D721Med (cell line): ENCODE measurements at regions not wholly inside any gene's neighbourhood (a gene's known extent, or its start where the extent isn't known, plus 50 kb on each side); places are given as distances from the start of the nearest gene placed in this dataset.

ENCODE experiments used
- DNase-seq: peaks from one replicate; pipeline ENCODE4 v3.0.0; 2011; ENCODE audit warnings: low spot score; ENCODE audit not compliant: insufficient read length
- FAIRE-seq: peaks from 2 replicates; lab custom pipeline; 2011; peaks lifted over from hg19 to GRCh38; lab: Jason Lieb, UNC
- TF ChIP-seq, protein P1 (sequence below): IDR thresholded peaks from 2 replicates; pipeline ENCODE4 v1.5.1; 2012; ENCODE audit warnings: mild to moderate bottlenecking, control low read depth; ENCODE audit not compliant: insufficient read depth; ENCODE audit errors: missing control alignments

DNA sequence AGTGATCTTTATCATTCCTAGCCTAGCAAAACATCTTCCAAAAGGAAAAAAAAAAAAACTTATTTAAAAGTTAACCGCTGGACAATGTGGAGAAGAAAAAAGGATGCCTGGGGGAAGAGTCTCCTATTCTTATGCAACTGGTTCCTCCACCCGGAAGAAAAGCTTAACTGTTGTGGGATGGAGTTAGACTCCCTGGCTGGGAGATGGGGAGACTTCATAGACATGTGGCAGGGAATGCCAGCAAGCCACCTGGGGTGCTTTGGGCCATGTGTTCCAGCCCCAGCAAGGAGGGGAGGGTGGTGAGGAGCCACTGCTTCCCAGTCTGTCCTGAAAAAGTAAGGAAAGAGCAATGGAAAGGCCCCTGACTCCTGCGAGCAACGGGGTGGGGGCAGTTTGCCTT is 119.4 kb upstream of the SPIN4 start:
- TF ChIP-seq, protein P1, sequence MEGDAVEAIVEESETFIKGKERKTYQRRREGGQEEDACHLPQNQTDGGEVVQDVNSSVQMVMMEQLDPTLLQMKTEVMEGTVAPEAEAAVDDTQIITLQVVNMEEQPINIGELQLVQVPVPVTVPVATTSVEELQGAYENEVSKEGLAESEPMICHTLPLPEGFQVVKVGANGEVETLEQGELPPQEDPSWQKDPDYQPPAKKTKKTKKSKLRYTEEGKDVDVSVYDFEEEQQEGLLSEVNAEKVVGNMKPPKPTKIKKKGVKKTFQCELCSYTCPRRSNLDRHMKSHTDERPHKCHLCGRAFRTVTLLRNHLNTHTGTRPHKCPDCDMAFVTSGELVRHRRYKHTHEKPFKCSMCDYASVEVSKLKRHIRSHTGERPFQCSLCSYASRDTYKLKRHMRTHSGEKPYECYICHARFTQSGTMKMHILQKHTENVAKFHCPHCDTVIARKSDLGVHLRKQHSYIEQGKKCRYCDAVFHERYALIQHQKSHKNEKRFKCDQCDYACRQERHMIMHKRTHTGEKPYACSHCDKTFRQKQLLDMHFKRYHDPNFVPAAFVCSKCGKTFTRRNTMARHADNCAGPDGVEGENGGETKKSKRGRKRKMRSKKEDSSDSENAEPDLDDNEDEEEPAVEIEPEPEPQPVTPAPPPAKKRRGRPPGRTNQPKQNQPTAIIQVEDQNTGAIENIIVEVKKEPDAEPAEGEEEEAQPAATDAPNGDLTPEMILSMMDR: no peak
- FAIRE-seq (no peak), DNase-seq (no peak)

DNA sequence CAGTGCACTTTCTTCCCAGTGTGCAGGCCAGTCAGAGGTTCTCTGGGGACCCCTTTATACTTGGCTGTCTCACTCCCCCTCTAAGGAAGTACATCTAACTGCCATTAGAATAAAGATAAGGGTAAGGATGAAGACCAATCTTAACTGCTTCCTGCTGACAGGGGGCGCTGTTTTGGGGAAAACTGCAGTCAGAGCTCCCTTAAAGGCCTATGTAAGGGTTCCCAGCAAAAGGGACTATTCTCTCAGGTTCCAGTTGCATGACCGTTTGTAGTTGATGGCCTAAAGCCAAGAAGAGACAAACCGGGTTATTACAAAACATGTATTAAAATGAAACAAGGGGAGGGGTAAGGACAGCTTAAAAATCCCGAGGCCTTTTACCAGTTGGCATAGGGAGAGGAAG is 115.6 kb upstream of the SPIN4 start:
- no peak for FAIRE-seq
- DNase-seq: no peak

DNA sequence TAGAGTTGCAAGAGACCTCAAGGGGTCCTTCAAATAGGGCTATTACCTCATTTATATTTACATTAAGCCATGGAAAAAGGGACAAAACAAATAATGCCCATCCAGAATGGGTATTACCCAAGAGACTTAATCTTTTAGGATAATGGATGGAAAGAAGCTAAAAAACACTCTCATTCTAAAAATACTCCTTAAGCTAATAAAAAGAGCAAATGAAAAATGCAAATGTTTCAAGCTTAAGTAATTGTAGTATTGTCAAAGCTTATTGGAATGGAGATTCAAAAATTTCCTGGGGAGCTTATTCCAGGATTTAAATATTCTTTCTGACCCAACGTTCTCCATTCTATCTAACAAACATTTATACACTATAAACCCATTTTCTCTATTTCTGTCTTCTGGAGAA is 107.8 kb upstream of the SPIN4 start:
- TF ChIP-seq, protein P1: no peak
- DNase-seq: no peak
- FAIRE-seq: no peak

More for the DNA sequence above, 115.6 kb upstream of the SPIN4 start:
- TF ChIP-seq, protein P1: no peak

DNA sequence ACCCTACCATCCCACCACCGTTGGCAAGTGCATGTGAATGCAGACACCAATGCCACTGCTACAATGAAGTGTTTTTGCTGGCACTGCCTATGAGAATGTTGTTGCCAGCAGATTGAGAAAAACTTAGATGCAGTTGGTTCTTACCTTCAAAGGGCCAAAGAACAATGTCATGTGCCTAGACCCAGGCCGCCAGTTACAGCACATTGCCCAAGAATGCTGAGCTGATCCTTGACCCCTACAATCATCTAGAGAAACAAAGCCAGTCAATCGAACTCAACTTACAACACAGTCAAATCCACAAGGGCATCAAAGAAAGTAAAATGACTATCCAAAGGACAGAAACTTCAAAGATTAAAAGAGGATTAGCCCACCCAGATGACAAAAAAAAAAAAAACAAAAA is 102.4 kb upstream of the SPIN4 start:
- DNase-seq (no peak), FAIRE-seq (no peak)
- TF ChIP-seq, protein P1: no peak

DNA sequence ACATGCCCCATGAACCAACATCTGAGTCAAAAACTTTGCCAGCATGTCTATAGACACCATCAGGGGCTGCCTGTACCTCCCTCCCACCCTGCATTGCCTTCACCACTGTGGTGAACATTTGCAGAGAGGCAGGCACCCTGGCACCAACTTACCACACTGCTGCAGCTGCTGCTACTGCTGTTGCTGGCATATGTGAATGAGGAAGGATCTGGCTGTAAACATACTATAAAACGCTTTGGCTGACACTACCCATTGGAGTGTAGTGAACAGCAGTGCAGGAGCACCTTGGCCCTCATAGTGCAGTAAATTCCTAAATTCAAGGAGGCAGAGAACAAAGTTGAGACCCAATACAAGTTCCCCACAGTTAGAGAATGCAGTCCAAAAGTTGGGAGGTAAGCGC is 90.6 kb upstream of the SPIN4 start:
- FAIRE-seq: no peak
- TF ChIP-seq, protein P1: no peak
- DNase-seq: no peak

DNA sequence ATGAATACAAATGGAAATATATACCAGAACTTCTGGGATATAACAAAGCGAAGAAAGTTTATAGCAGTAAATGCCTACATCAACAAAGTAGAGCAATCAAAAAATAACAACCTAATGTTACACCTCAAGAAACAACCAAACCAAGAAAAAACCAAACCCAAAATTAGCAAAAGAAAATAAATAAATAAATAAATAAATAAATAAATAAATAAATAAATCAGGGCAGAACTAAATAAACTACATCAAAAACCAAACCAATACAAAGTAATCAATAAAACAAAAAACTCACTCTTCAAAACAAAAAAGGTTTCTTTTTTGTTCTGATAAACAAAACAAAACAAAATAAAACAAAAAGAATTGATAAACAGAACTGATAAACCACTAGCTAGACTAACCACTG is 88.4 kb upstream of the SPIN4 start:
- FAIRE-seq: no peak
- TF ChIP-seq, protein P1: no peak
- no peak for DNase-seq

DNA sequence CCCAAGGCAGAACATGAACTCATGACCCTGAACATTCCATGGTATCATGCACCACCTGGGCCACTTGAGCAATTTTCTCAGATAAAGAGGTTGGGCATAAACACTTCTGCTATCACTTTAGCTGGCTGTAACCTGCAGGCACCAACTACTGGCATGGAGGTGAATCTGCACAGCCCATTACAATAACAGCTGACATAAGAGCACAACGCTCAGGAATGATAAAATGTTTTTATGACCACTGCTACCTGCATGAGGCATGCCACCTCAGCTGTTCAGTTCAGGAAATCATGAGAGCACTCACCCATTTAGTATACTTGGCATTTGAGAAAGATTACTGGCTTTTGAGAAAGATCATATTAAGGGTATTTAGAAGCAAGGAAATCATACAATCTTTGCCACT is 85.7 kb upstream of the SPIN4 start:
- DNase-seq: no peak
- TF ChIP-seq, protein P1: no peak
- FAIRE-seq: no peak
